ENCODE measurements at regions not wholly inside any gene's neighbourhood (a gene's known extent, or its start where the extent isn't known, plus 50 kb on each side); places are given as distances from the start of the nearest gene placed in this dataset.

DNA sequence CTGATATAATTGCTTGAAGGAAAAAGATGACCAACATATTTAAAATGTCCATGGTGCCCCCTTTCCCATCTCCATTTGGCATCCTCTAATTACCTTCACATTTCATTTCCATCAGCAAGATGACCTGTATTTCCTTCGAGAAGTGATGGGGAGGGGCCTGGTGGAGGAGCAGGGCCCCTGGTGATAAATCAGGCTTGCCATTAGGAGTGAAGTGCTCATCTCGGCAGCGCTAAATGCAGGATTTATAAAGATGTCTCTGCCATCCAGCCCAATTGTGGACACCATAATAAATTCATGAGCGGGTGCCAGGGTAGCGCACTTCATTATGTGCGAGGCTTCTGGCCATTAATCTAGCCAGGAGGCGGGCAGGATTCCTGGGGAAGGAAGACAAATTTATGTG is 101.5 kb upstream of the IRX6 start:
- TF ChIP-seq, protein P1, sequence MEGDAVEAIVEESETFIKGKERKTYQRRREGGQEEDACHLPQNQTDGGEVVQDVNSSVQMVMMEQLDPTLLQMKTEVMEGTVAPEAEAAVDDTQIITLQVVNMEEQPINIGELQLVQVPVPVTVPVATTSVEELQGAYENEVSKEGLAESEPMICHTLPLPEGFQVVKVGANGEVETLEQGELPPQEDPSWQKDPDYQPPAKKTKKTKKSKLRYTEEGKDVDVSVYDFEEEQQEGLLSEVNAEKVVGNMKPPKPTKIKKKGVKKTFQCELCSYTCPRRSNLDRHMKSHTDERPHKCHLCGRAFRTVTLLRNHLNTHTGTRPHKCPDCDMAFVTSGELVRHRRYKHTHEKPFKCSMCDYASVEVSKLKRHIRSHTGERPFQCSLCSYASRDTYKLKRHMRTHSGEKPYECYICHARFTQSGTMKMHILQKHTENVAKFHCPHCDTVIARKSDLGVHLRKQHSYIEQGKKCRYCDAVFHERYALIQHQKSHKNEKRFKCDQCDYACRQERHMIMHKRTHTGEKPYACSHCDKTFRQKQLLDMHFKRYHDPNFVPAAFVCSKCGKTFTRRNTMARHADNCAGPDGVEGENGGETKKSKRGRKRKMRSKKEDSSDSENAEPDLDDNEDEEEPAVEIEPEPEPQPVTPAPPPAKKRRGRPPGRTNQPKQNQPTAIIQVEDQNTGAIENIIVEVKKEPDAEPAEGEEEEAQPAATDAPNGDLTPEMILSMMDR (conservative IDR thresholded peaks at IDR 0.05; ENCODE audit: low read depth in 2 of 2), result no peak
- TF ChIP-seq, protein P2, sequence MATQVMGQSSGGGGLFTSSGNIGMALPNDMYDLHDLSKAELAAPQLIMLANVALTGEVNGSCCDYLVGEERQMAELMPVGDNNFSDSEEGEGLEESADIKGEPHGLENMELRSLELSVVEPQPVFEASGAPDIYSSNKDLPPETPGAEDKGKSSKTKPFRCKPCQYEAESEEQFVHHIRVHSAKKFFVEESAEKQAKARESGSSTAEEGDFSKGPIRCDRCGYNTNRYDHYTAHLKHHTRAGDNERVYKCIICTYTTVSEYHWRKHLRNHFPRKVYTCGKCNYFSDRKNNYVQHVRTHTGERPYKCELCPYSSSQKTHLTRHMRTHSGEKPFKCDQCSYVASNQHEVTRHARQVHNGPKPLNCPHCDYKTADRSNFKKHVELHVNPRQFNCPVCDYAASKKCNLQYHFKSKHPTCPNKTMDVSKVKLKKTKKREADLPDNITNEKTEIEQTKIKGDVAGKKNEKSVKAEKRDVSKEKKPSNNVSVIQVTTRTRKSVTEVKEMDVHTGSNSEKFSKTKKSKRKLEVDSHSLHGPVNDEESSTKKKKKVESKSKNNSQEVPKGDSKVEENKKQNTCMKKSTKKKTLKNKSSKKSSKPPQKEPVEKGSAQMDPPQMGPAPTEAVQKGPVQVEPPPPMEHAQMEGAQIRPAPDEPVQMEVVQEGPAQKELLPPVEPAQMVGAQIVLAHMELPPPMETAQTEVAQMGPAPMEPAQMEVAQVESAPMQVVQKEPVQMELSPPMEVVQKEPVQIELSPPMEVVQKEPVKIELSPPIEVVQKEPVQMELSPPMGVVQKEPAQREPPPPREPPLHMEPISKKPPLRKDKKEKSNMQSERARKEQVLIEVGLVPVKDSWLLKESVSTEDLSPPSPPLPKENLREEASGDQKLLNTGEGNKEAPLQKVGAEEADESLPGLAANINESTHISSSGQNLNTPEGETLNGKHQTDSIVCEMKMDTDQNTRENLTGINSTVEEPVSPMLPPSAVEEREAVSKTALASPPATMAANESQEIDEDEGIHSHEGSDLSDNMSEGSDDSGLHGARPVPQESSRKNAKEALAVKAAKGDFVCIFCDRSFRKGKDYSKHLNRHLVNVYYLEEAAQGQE (IDR thresholded peaks at IDR 0.05; ENCODE audit: unreplicated experiment), result no peak
- TF ChIP-seq EZH2 (IDR thresholded peaks at IDR 0.05; ENCODE audit: low read depth, unreplicated experiment) (no peak), EZH2phosphoT487 (IDR thresholded peaks at IDR 0.05; ENCODE audit: unreplicated experiment) (no peak), NANOG (IDR thresholded peaks at IDR 0.05; ENCODE audit: borderline replicate concordance) (no peak), POLR2AphosphoS5 (IDR thresholded peaks at IDR 0.05; ENCODE audit: low read depth) (no peak), ZNF331 (CRISPR knock-in tag; IDR thresholded peaks at IDR 0.05; ENCODE audit: low read depth) (no peak)
- TF ChIP-seq, protein P3, sequence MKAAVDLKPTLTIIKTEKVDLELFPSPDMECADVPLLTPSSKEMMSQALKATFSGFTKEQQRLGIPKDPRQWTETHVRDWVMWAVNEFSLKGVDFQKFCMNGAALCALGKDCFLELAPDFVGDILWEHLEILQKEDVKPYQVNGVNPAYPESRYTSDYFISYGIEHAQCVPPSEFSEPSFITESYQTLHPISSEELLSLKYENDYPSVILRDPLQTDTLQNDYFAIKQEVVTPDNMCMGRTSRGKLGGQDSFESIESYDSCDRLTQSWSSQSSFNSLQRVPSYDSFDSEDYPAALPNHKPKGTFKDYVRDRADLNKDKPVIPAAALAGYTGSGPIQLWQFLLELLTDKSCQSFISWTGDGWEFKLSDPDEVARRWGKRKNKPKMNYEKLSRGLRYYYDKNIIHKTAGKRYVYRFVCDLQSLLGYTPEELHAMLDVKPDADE (IDR thresholded peaks at IDR 0.05), result no peak
